ENCODE measurements at regions not wholly inside any gene's neighbourhood (a gene's known extent, or its start where the extent isn't known, plus 50 kb on each side); places are given as distances from the start of the nearest gene placed in this dataset.

DNA sequence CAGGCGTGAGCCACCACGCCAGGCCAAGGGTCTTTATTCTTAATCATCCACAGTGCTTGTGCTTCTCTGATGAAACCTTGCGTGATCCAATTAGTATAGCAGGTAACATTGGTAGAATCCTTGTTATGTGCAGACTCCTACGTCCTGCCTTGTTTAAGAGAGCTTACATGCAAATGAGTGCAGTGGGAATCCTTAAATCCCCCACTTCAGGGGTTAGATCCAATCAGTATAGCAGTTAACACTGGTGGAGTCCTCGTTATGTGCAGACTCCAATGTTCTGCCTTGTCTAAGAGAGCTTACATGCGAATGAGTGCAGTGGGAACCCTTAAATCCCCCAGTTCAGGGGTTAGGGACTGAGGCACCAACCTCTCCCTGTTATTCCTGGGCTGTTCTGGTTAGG lies 193.4 kb downstream of the SEMA6A start:
- TF ChIP-seq POLR2AphosphoS5 (IDR thresholded peaks at IDR 0.05; ENCODE audit: low read depth, low read length): no peak
- no peak for TF ChIP-seq TAF1 (IDR thresholded peaks at IDR 0.05; ENCODE audit: low read depth, low read length)
